CD14-positive monocyte (primary cell): ENCODE measurements at regions not wholly inside any gene's neighbourhood (a gene's known extent, or its start where the extent isn't known, plus 50 kb on each side); places are given as distances from the start of the nearest gene placed in this dataset.

Source experiments
- DNase-seq, 3 donors: peaks; one replicate each; pipeline ENCODE4 v3.0.0-alpha.2; 2011 to 2022
- H2AFZ ChIP-seq: 2 replicates; pipeline ENCODE4 v1.6.0; 2012; ENCODE audit warnings: mild to moderate bottlenecking, low read depth, low read length, inconsistent platforms; ENCODE audit not compliant: insufficient read depth, poor library complexity, severe bottlenecking
- H3K27ac ChIP-seq, 2 donors: 1 replicate in 1 of 2; 2 replicates in 1 of 2; pipeline ENCODE4 v1.5.1; 2012 to 2013; ENCODE audit warnings: low read length in 2 of 2, control low read depth in 1 of 2, inconsistent platforms in 1 of 2, low read depth in 1 of 2, mild to moderate bottlenecking in 1 of 2
- H3K27me3 ChIP-seq, 2 donors: one replicate each; pipeline versions ENCODE4 v1.6.0 to v1.6.1; 2011 to 2013; ENCODE audit warnings: low read length in 2 of 2; ENCODE audit not compliant: control insufficient read depth in 2 of 2, insufficient read depth in 2 of 2
- H3K36me3 ChIP-seq, 2 donors: replicated peaks in 1 of 2; 1 replicate in 1 of 2; 2 replicates in 1 of 2; pipeline versions ENCODE4 v1.5.1 to v1.6.1; 2012 to 2013; ENCODE audit warnings: low read length in 2 of 2, control low read depth in 1 of 2, inconsistent platforms in 1 of 2, mild to moderate bottlenecking in 1 of 2; ENCODE audit not compliant: insufficient read depth in 2 of 2, control insufficient read depth in 1 of 2
- H3K4me1 ChIP-seq, 2 donors: 1 replicate in 1 of 2; 2 replicates in 1 of 2; pipeline versions ENCODE4 v1.5.1 to v1.6.1; 2012 to 2013; ENCODE audit warnings: low read length in 2 of 2, control low read depth in 1 of 2, inconsistent platforms in 1 of 2, mild to moderate bottlenecking in 1 of 2, moderate library complexity in 1 of 2; ENCODE audit not compliant: insufficient read depth in 2 of 2, control insufficient read depth in 1 of 2
- H3K4me2 ChIP-seq: replicated peaks from 2 replicates; pipeline ENCODE3; 2012; ENCODE audit warnings: low read length, moderate library complexity, mild to moderate bottlenecking; ENCODE audit not compliant: poor library complexity, severe bottlenecking; ENCODE audit errors: extremely low read depth
- H3K4me3 ChIP-seq, 3 experiments: fragments of 200-600 bp in 1 of 3; sonication (generic) in 1 of 3; replicated peaks in 1 of 3; 1 replicate in 2 of 3; 2 replicates in 1 of 3; pipeline ENCODE4 v1.5.1; 2011 to 2013; ENCODE audit warnings: low read length in 3 of 3, mild to moderate bottlenecking in 3 of 3, control low read depth in 2 of 3, low read depth in 2 of 3, inconsistent platforms in 1 of 3, moderate library complexity in 1 of 3
- H3K79me2 ChIP-seq: 2 replicates; pipeline ENCODE4 v1.6.0; 2012; ENCODE audit warnings: mild to moderate bottlenecking, control low read depth, inconsistent platforms, low read length, moderate library complexity; ENCODE audit not compliant: insufficient read depth
- H3K9ac ChIP-seq: 2 replicates; pipeline ENCODE4 v1.6.0; 2017; ENCODE audit warnings: low read length, mild to moderate bottlenecking; ENCODE audit not compliant: insufficient read depth, poor library complexity, severe bottlenecking
- H3K9me3 ChIP-seq, 2 donors: replicated peaks in 1 of 2; 1 replicate in 1 of 2; 2 replicates in 1 of 2; pipeline versions ENCODE4 v1.5.1 to v1.6.1; 2012 to 2013; ENCODE audit warnings: low read length in 2 of 2, control low read depth in 1 of 2; ENCODE audit not compliant: control insufficient read depth in 1 of 2, insufficient read depth in 1 of 2
- H4K20me1 ChIP-seq: 2 replicates; pipeline ENCODE4 v1.6.0; 2012; ENCODE audit warnings: mild to moderate bottlenecking, low read length, control low read depth, moderate library complexity; ENCODE audit not compliant: insufficient read depth
- H3K27ac Mint-ChIP-seq, 7 donors: one replicate each; pipeline ENCODE4 v1.8.0; 2020; ENCODE audit warnings: mild to moderate bottlenecking in 7 of 7, mixed read lengths in 7 of 7, moderate library complexity in 6 of 7, inconsistent platforms in 2 of 7
- H3K27me3 Mint-ChIP-seq, 3 donors: one replicate each; pipeline ENCODE4 v1.8.0; 2021 to 2022; ENCODE audit warnings: low read depth in 3 of 3, mild to moderate bottlenecking in 3 of 3, mixed read lengths in 3 of 3, moderate library complexity in 3 of 3, inconsistent platforms in 1 of 3
- H3K36me3 Mint-ChIP-seq, 2 donors: one replicate each; pipeline ENCODE4 v1.8.0; 2020; ENCODE audit warnings: mixed read lengths in 2 of 2, inconsistent platforms in 1 of 2, mild to moderate bottlenecking in 1 of 2
- H3K4me1 Mint-ChIP-seq: one replicate; pipeline ENCODE4 v1.8.0; 2020; ENCODE audit warnings: mild to moderate bottlenecking, mixed read lengths
- H3K4me3 Mint-ChIP-seq, 2 donors: one replicate each; pipeline ENCODE4 v1.8.0; 2020; ENCODE audit warnings: mild to moderate bottlenecking in 2 of 2, mixed read lengths in 2 of 2, moderate library complexity in 1 of 2
- H3K9me3 Mint-ChIP-seq, 7 donors: one replicate each; pipeline ENCODE4 v1.8.0; 2020 to 2022; ENCODE audit warnings: mixed read lengths in 7 of 7, mild to moderate bottlenecking in 6 of 7, moderate library complexity in 6 of 7, inconsistent platforms in 2 of 7
- CTCF ChIP-seq: fragments of 200-600 bp; IDR thresholded peaks from one replicate; pipeline ENCODE4 v1.8.0; 2022; ENCODE audit warnings: antibody characterized with exemption, mild to moderate bottlenecking
- WGBS: methylation state at CpG from one replicate; pipeline ENCODE4 v1.1.5; 2013; ENCODE audit warnings: missing lambda C conversion rate; ENCODE audit not compliant: insufficient coverage; 5-methylcytosine and 5-hydroxymethylcytosine counted together
- intact Hi-C, 2 donors: fragments of 100-400 bp; cut with micrococcal nuclease; formaldehyde crosslinking; loops; one replicate each; pipeline versions ENCODE4 v1.15.0 to v1.15.1; 2023

GRCh38 chr12:17056546-17056945, 450.6 kb upstream of the LMO3 start:
- Histone ChIP-seq H3K4me3 (no peak overlapping the region), H2AFZ (no peak overlapping the region), H3K27ac (no peak overlapping the region), H3K4me2 (no peak overlapping the region), H3K9me3 (peaks cover 0 to 3% of the 10 kb centered on the region in 2 donors), H3K79me2 (no peaks in the 10 kb centered on the region), H3K4me1 (no peaks in the 10 kb centered on the region), H3K27me3 (no peaks in the 10 kb centered on the region), H3K9ac (no peak overlapping the region), H4K20me1 (no peaks in the 10 kb centered on the region), H3K36me3 (no peaks in the 10 kb centered on the region)
- Mint-ChIP-seq H3K4me3 (no peak overlapping the region), H3K9me3 (peaks cover 0 to 7% (median 2%) of the 10 kb centered on the region in 7 donors), H3K4me1 (no peaks in the 10 kb centered on the region), H3K36me3 (no peaks in the 10 kb centered on the region), H3K27ac (no peak overlapping the region), H3K27me3 (no peaks in the 10 kb centered on the region)
- intact Hi-C loops, result no loop called here
- no CpG with 5 or more reads among the region's 2 CpGs for WGBS
- DNase-seq, result no peak
- TF ChIP-seq CTCF, result no peak

GRCh38 chr12:17038923-17039322, 433.0 kb upstream of the LMO3 start:
- H2AFZ ChIP-seq, result no peak overlapping the region
- no peaks in the 10 kb centered on the region for H3K36me3 Mint-ChIP-seq
- peaks cover 0 to 4% of the 10 kb centered on the region in 2 donors for H3K9me3 ChIP-seq
- H4K20me1 ChIP-seq, result no peaks in the 10 kb centered on the region
- H3K9me3 Mint-ChIP-seq, result peaks cover 0 to 10% (median 2%) of the 10 kb centered on the region in 7 donors
- intact Hi-C loops, result no loop called here
- no peak overlapping the region for H3K4me3 ChIP-seq
- H3K4me2 ChIP-seq, result no peak overlapping the region
- DNase-seq, result no peak
- H3K79me2 ChIP-seq, result no peaks in the 10 kb centered on the region
- H3K27me3 ChIP-seq, result no peaks in the 10 kb centered on the region
- TF ChIP-seq CTCF, result no peak
- no peak overlapping the region for H3K27ac ChIP-seq
- no peak overlapping the region for H3K9ac ChIP-seq
- H3K27me3 Mint-ChIP-seq, result no peaks in the 10 kb centered on the region
- no peaks in the 10 kb centered on the region for H3K4me1 ChIP-seq
- no peak overlapping the region for H3K27ac Mint-ChIP-seq
- H3K4me1 Mint-ChIP-seq, result no peaks in the 10 kb centered on the region
- H3K4me3 Mint-ChIP-seq, result no peak overlapping the region
- no peaks in the 10 kb centered on the region for H3K36me3 ChIP-seq
